Spleen (tissue), 11 donors: ENCODE measurements at regions not wholly inside any gene's neighbourhood (a gene's known extent, or its start where the extent isn't known, plus 50 kb on each side); places are given as distances from the start of the nearest gene placed in this dataset.
A peak's percentile ranks its signal among the peaks of the same experiment; 100 is the strongest.

Source experiments
- DNase-seq: peaks from one replicate; pipeline ENCODE4 v3.0.0-alpha.2; 2020
- H3K27ac ChIP-seq, 8 donors: fragments of 200-600 bp; sonication (generic) in 7 of 8; 1 replicate in 4 of 8; 2 replicates in 4 of 8; pipeline versions ENCODE4 v1.5.0 to v1.8.0; 2016 to 2021; ENCODE audit warnings: inconsistent platforms in 4 of 8, mild to moderate bottlenecking in 4 of 8, moderate library complexity in 1 of 8
- H3K27me3 ChIP-seq, 7 donors: fragments of 200-600 bp; sonication (generic) in 6 of 7; replicated peaks in 1 of 7; 1 replicate in 4 of 7; 2 replicates in 3 of 7; pipeline versions ENCODE4 v1.5.0 to v1.8.0; 2016 to 2021; ENCODE audit warnings: inconsistent platforms in 3 of 7, mild to moderate bottlenecking in 1 of 7
- H3K36me3 ChIP-seq, 6 donors: fragments of 200-600 bp; sonication (generic) in 5 of 6; 1 replicate in 4 of 6; 2 replicates in 2 of 6; pipeline versions ENCODE4 v1.5.0 to v1.8.0; 2016 to 2021; ENCODE audit warnings: inconsistent platforms in 2 of 6
- H3K4me1 ChIP-seq, 6 donors: fragments of 200-600 bp; sonication (generic) in 5 of 6; 1 replicate in 3 of 6; 2 replicates in 3 of 6; pipeline versions ENCODE4 v1.5.0 to v1.8.0; 2016 to 2021; ENCODE audit warnings: inconsistent platforms in 3 of 6
- H3K4me3 ChIP-seq, 8 donors: fragments of 200-600 bp; sonication (generic) in 7 of 8; 1 replicate in 4 of 8; 2 replicates in 4 of 8; pipeline versions ENCODE4 v1.5.0 to v1.8.0; 2016 to 2021; ENCODE audit warnings: inconsistent platforms in 4 of 8, mild to moderate bottlenecking in 4 of 8, moderate library complexity in 2 of 8
- H3K9me3 ChIP-seq, 8 donors: fragments of 200-600 bp; sonication (generic) in 7 of 8; 1 replicate in 4 of 8; 2 replicates in 4 of 8; pipeline versions ENCODE4 v1.5.0 to v1.8.0; 2016 to 2021; ENCODE audit warnings: inconsistent platforms in 4 of 8
- CTCF ChIP-seq, 11 experiments: fragments of 200-600 bp in 7 of 11; fragments of 450-650 bp in 4 of 11; sonication (generic) in 4 of 11; IDR thresholded peaks in 8 of 11; conservative IDR thresholded peaks in 3 of 11; 1 replicate in 7 of 11; 2 replicates in 4 of 11; pipeline versions ENCODE4 v1.4.0 to v1.8.0; 2016 to 2021; ENCODE audit warnings: antibody characterized with exemption in 11 of 11, inconsistent platforms in 4 of 11, mild to moderate bottlenecking in 1 of 11
- POLR2A ChIP-seq, 3 donors: fragments of 450-650 bp; IDR thresholded peaks; one replicate each; pipeline ENCODE4 v1.5.1; 2017; ENCODE audit warnings: antibody characterized with exemption in 3 of 3, mild to moderate bottlenecking in 1 of 3
- POLR2AphosphoS5 ChIP-seq, 3 donors: sonication (generic); formaldehyde crosslinking; IDR thresholded peaks; one replicate each; pipeline ENCODE4 v1.5.1; 2017; ENCODE audit warnings: antibody characterized with exemption in 3 of 3
- WGBS, 5 donors: extraction: QIAGEN DNeasy Blood & Tissue Kit in 3 of 5; methylation state at CpG; one replicate each; pipeline versions ENCODE4 v1.1.5 to v1.1.7; 2013 to 2018; 5-methylcytosine and 5-hydroxymethylcytosine counted together
- intact Hi-C: fragments of 100-400 bp; cut with DNase I; formaldehyde crosslinking; loops from one replicate; pipeline ENCODE4 v1.15.0; 2023; ENCODE audit warnings: low total_unique reads
- donor health status: healthy with polysubstance abuse.
- donor health status: DM: no; HTN: no; CAD: no; lungs with moderate emphysema.
- donor health status: DM: no; HTN: no; CAD: no.
- donor health status: Bipolar disorder and iron deficiency.
- donor health status: healthy.
- donor health status: DM: no; HTN: no; CAD: no.
- donor health status: DM: yes; HTN: yes; CAD: no.

- Histone ChIP-seq H3K9me3 (no peaks in the 10 kb centered on the region), H3K27ac (no peak overlapping the region), H3K4me3 (no peak overlapping the region), H3K36me3 (no peaks in the 10 kb centered on the region), H3K4me1 (peaks cover 26 to 60% (median 45%) of the 10 kb centered on the region in 6 donors), H3K27me3 (peaks cover 0 to 18% (median 0%) of the 10 kb centered on the region in 7 donors)
- WGBS, 5 donors, result 81 to 92% (median 89%) methylated on average over 2 of the region's 2 CpGs
- intact Hi-C loops, result no loop called here
- TF ChIP-seq POLR2A (IDR thresholded peaks at IDR 0.05), result no peak
- no peak for TF ChIP-seq CTCF (IDR thresholded peaks at IDR 0.05 in 8 of 11, conservative IDR thresholded peaks at IDR 0.05 in 3 of 11)
- TF ChIP-seq POLR2AphosphoS5 (IDR thresholded peaks at IDR 0.05), result no peak
- DNase-seq, result no peak
Measured at GRCh38 chr1:9427388-9427787, 111.9 kb upstream of the SLC25A33 start.

GRCh38 chr1:9428601-9429341 is 110.5 kb upstream of the SLC25A33 start:
- H3K4me1 ChIP-seq, result peaks cover 26 to 57% (median 45%) of the 10 kb centered on the region in 6 donors
- DNase-seq, result peak; percentile 99
- H3K27ac ChIP-seq, result peak overlapping the region; percentile 5 to 91 (median 80)
- H3K27me3 ChIP-seq, result peaks cover 0 to 5% (median 0%) of the 10 kb centered on the region in 7 donors
- WGBS, 5 donors, result 2 to 6% (median 4%) methylated on average over 25 to 48 of the region's 48 CpGs
- intact Hi-C loops, result no loop called here
- H3K36me3 ChIP-seq, result no peaks in the 10 kb centered on the region
- no peaks in the 10 kb centered on the region for H3K9me3 ChIP-seq
- peak overlapping the region; percentile 37 to 83 (median 52) for H3K4me3 ChIP-seq
- TF ChIP-seq POLR2AphosphoS5 (IDR thresholded peaks at IDR 0.05) (peak; percentile 92 to 96 (median 92)), CTCF (IDR thresholded peaks at IDR 0.05 in 8 of 11, conservative IDR thresholded peaks at IDR 0.05 in 3 of 11) (peak in 5 of 11 experiments; percentile 9 to 34 (median 30)), POLR2A (IDR thresholded peaks at IDR 0.05) (no peak)

- Histone ChIP-seq H3K9me3 (no peaks in the 10 kb centered on the region), H3K36me3 (no peaks in the 10 kb centered on the region), H3K4me1 (peaks cover 26 to 53% (median 46%) of the 10 kb centered on the region in 6 donors), H3K4me3 (peak overlapping the region; percentile 37 to 83 (median 52)), H3K27ac (peak overlapping the region; percentile 5 to 91 (median 80)), H3K27me3 (no peaks in the 10 kb centered on the region)
- TF ChIP-seq POLR2A (IDR thresholded peaks at IDR 0.05), result no peak
- TF ChIP-seq CTCF (IDR thresholded peaks at IDR 0.05 in 8 of 11, conservative IDR thresholded peaks at IDR 0.05 in 3 of 11), result no peak
- TF ChIP-seq POLR2AphosphoS5 (IDR thresholded peaks at IDR 0.05), result no peak
- 38 to 57% (median 52%) methylated on average over 6 of the region's 6 CpGs for WGBS, 5 donors
- DNase-seq, result no peak
- intact Hi-C loops, result no loop called here
Measured at GRCh38 chr1:9429342-9429711, 109.9 kb upstream of the SLC25A33 start.
